Fibroblast of lung (primary cell): ENCODE measurements at regions not wholly inside any gene's neighbourhood (a gene's known extent, or its start where the extent isn't known, plus 50 kb on each side); places are given as distances from the start of the nearest gene placed in this dataset.

Source experiments
- EZH2 ChIP-seq: IDR thresholded peaks from 2 replicates; pipeline ENCODE4 v1.5.1; 2012; ENCODE audit warnings: low read length, control low read depth, mild to moderate bottlenecking; ENCODE audit errors: missing control alignments
- TF ChIP-seq, protein P1 (sequence below), 2 donors: IDR thresholded peaks in 1 of 2; conservative IDR thresholded peaks in 1 of 2; 1 replicate in 1 of 2; 2 replicates in 1 of 2; pipeline ENCODE4 v1.5.1; 2011 to 2012; ENCODE audit warnings: low read length in 2 of 2, control low read depth in 1 of 2, inconsistent platforms in 1 of 2, low read depth in 1 of 2, mild to moderate bottlenecking in 1 of 2

DNA sequence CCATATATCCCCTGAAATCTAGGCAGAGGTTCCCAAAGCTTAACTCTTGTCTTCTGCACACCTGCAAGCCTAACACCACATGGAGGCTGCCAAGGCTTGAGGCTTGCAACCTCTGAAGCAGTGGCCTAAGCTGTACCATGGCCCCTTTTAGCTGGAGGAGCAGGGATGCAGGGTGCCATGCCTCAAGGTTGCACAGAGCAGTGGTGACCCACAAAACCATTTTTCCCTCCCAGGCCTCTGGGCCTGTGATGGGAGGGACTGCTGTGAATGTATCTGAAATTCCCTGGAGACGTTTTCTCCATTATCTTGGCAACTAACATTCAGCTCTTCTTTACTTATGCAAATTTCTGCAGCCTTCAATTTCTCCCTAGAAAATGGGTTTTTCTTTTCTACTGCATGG lies 210.0 kb upstream of the KITLG start:
- TF ChIP-seq, protein P1, sequence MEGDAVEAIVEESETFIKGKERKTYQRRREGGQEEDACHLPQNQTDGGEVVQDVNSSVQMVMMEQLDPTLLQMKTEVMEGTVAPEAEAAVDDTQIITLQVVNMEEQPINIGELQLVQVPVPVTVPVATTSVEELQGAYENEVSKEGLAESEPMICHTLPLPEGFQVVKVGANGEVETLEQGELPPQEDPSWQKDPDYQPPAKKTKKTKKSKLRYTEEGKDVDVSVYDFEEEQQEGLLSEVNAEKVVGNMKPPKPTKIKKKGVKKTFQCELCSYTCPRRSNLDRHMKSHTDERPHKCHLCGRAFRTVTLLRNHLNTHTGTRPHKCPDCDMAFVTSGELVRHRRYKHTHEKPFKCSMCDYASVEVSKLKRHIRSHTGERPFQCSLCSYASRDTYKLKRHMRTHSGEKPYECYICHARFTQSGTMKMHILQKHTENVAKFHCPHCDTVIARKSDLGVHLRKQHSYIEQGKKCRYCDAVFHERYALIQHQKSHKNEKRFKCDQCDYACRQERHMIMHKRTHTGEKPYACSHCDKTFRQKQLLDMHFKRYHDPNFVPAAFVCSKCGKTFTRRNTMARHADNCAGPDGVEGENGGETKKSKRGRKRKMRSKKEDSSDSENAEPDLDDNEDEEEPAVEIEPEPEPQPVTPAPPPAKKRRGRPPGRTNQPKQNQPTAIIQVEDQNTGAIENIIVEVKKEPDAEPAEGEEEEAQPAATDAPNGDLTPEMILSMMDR (conservative IDR thresholded peaks at IDR 0.05 in 1 of 2, IDR thresholded peaks at IDR 0.05 in 1 of 2; ENCODE audit: low read depth in 1 of 2, low read length in 2 of 2): no peak
- no peak for TF ChIP-seq EZH2
